ENCODE measurements at regions not wholly inside any gene's neighbourhood (a gene's known extent, or its start where the extent isn't known, plus 50 kb on each side); places are given as distances from the start of the nearest gene placed in this dataset.

DNA sequence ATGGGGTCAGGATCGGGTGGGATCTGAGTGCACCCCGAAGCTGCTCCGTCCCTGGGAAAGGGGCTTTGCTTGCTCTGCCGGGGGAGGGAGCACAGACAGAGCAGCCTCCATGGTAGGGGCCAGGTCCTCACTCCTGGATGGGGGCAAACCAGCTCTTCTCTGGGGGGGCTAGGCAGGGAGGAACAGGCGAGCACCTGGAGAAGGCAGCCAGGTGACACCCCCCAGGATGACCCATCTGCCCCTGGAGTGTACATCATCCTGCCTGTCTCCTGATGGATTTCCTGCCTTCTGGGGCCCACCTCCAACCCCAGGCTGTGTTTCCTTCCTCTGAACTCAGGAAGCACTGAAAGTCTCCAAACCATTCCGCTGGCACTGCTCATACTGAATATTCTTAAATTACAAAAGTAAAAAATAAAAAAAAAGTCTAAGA, 248.0 kb downstream of the RHOU start:
- TF ChIP-seq CTCF (IDR thresholded peaks at IDR 0.05) = no peak
- no peak for TF ChIP-seq POLR2A (IDR thresholded peaks at IDR 0.05)
- no peak for TF ChIP-seq POLR2AphosphoS5 (IDR thresholded peaks at IDR 0.05)

All from breast epithelium (tissue), 3 donors.